ENCODE measurements at regions not wholly inside any gene's neighbourhood (a gene's known extent, or its start where the extent isn't known, plus 50 kb on each side); places are given as distances from the start of the nearest gene placed in this dataset.

DNA sequence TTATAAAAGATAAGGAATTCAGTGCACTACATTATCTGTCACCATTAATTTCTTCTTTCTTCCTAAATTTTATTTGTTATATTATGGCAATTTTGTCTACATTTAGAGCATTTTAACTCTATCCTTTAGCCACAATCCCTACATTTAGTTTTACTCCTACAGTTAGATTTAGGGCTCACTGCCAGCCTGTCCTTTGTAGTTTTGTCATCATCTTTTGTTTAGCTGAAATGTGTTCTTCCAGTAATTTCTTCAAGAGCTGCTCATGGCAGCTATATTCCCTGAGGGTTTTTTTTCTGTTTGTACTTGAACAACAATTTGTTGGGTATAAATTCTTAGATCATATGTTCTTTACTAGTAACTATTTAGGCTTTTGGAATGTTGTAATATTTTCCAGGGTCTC lies 72.7 kb upstream of the B3GAT2 start:
- Histone ChIP-seq H3K36me3 (no peaks in the 10 kb centered on the region), H3K9me3 (no peaks in the 10 kb centered on the region), H3K4me1 (ENCODE audit: control insufficient read depth in 1 of 2, insufficient read depth in 1 of 2, low read depth in 1 of 2, low read length in 1 of 2) (no peaks in the 10 kb centered on the region), H3K4me3 (ENCODE audit: low read depth in 1 of 2, low read length in 1 of 2) (no peak overlapping the region), H3K27me3 (no peaks in the 10 kb centered on the region), H3K27ac (no peak overlapping the region)
- TF ChIP-seq, protein P1, sequence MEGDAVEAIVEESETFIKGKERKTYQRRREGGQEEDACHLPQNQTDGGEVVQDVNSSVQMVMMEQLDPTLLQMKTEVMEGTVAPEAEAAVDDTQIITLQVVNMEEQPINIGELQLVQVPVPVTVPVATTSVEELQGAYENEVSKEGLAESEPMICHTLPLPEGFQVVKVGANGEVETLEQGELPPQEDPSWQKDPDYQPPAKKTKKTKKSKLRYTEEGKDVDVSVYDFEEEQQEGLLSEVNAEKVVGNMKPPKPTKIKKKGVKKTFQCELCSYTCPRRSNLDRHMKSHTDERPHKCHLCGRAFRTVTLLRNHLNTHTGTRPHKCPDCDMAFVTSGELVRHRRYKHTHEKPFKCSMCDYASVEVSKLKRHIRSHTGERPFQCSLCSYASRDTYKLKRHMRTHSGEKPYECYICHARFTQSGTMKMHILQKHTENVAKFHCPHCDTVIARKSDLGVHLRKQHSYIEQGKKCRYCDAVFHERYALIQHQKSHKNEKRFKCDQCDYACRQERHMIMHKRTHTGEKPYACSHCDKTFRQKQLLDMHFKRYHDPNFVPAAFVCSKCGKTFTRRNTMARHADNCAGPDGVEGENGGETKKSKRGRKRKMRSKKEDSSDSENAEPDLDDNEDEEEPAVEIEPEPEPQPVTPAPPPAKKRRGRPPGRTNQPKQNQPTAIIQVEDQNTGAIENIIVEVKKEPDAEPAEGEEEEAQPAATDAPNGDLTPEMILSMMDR (IDR thresholded peaks at IDR 0.05), result no peak

DNA sequence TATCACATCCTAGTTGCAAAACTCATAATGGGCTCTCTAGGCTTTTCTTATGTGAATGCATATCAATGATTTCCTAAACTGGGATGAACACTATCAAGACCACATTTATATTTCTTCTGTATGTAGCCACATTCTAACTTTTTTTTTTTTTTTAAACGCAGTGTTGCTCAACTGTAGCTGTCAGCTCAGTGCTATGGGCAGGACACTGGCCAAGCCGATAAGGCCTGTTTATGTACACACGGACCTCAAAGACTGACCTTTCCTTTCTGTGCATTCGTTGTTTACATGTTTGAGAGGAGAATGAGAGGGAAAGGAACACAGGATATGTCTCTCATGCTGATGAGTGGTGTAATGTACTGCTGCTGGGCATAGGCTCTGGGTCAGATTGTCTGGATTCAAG lies 75.1 kb upstream of the B3GAT2 start:
- TF ChIP-seq, protein P1 (IDR thresholded peaks at IDR 0.05), result no peak
- H3K4me1 ChIP-seq (ENCODE audit: control insufficient read depth in 1 of 2, insufficient read depth in 1 of 2, low read depth in 1 of 2, low read length in 1 of 2), result peaks cover 4% of the 10 kb centered on the region in 2 experiments
- H3K9me3 ChIP-seq, result no peaks in the 10 kb centered on the region
- H3K27me3 ChIP-seq, result no peaks in the 10 kb centered on the region
- H3K27ac ChIP-seq, result no peak overlapping the region
- H3K36me3 ChIP-seq, result no peaks in the 10 kb centered on the region
- H3K4me3 ChIP-seq (ENCODE audit: low read depth in 1 of 2, low read length in 1 of 2), result no peak overlapping the region

DNA sequence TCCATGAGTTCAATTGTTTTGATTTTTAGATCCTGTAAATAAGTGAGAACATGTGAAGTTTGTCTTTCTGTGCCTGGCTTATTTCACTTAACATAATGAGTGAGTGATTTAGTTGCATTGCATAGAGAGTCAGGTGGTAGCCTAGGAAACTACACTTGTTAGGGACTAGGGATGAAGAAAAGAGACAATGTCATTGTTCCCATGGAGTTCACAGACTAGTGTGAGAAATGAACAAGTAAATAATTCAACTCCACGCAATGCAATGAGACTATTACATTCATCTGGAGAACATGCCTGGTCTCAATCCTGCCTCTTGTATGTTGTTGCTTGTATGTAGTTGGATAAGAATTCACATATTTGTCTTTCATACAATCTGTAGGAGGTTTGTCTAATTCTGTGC lies 76.3 kb upstream of the B3GAT2 start:
- TF ChIP-seq, protein P1 (IDR thresholded peaks at IDR 0.05), result no peak
- Histone ChIP-seq H3K27ac (no peak overlapping the region), H3K4me1 (ENCODE audit: control insufficient read depth in 1 of 2, insufficient read depth in 1 of 2, low read depth in 1 of 2, low read length in 1 of 2) (peaks cover 4% of the 10 kb centered on the region in 2 experiments), H3K27me3 (no peaks in the 10 kb centered on the region), H3K4me3 (ENCODE audit: low read depth in 1 of 2, low read length in 1 of 2) (no peak overlapping the region), H3K9me3 (no peaks in the 10 kb centered on the region), H3K36me3 (no peaks in the 10 kb centered on the region)

DNA sequence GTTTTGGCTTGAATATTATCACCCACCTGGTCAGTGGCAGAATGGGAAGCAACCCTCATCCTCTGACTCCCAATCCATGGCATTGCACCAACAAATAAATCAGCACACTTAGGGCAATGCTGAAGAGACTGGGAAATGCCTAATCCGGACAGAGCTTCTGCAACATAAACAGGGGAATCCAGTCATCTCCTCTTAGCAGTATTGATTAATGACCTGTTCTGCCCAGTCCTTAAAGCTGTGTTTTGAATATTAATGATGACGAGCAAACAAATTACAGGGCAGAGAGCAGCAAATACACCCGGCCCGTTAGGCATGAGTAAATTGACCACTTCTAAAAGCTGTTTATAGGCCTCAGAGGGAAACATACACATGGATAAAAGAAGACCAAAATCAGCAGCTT lies 77.0 kb upstream of the B3GAT2 start:
- Histone ChIP-seq H3K9me3 (no peaks in the 10 kb centered on the region), H3K27me3 (no peaks in the 10 kb centered on the region), H3K4me3 (ENCODE audit: low read depth in 1 of 2, low read length in 1 of 2) (no peak overlapping the region), H3K27ac (no peak overlapping the region), H3K36me3 (no peaks in the 10 kb centered on the region), H3K4me1 (ENCODE audit: control insufficient read depth in 1 of 2, insufficient read depth in 1 of 2, low read depth in 1 of 2, low read length in 1 of 2) (peaks cover 4% of the 10 kb centered on the region in 2 experiments)
- TF ChIP-seq, protein P1 (IDR thresholded peaks at IDR 0.05), result no peak

DNA sequence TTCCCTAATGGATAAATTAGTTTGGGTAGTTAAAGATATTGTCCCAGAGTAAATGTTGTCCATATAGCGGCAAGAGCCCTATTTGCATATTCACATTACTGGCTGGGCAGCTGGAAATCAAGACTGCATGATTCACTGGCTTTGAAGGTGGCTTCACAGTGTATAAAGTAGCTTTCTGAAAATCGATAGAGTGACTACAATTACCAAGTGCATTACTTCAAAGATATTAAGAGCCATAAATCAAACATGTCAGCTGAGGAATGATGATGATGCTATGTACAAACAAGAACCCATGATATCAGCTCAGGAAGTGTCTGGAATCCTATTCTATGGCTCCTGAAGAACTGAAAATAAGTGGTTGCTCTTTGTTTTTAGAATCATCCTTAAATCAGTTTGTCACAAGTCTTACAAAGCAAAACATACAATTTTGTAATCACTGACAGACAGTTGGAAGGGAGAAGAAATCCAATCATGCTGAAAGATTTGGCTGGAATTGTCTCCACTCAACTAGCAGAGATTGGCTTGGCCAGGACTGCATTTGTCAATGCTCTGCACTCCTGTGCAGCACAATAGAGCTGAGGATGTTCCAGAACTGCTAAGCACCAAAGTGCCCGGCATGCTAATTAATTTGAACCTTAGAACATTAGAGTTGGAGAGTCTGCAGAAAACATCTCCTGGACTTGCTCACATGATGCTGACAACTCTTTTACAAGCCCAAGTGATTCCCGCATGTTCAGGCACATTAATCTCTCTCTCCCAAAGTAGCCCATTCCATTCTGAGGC lies 77.9 kb upstream of the B3GAT2 start:
- Histone ChIP-seq H3K9me3 (no peaks in the 10 kb centered on the region), H3K36me3 (no peaks in the 10 kb centered on the region), H3K27me3 (no peaks in the 10 kb centered on the region), H3K27ac (no peak overlapping the region), H3K4me3 (ENCODE audit: low read depth in 1 of 2, low read length in 1 of 2) (no peak overlapping the region), H3K4me1 (ENCODE audit: control insufficient read depth in 1 of 2, insufficient read depth in 1 of 2, low read depth in 1 of 2, low read length in 1 of 2) (peaks cover 4% of the 10 kb centered on the region in 2 experiments)
- TF ChIP-seq, protein P1 (IDR thresholded peaks at IDR 0.05), result no peak
